Esophagus squamous epithelium (tissue), 5 donors: ENCODE measurements at regions not wholly inside any gene's neighbourhood (a gene's known extent, or its start where the extent isn't known, plus 50 kb on each side); places are given as distances from the start of the nearest gene placed in this dataset.

Source experiments
- DNase-seq: peaks from one replicate; lab custom pipeline; 2025; lab: John Stamatoyannopoulos, UW
- H3K27ac ChIP-seq, 4 donors: fragments of 200-600 bp; sonication (generic); one replicate each; pipeline ENCODE4 v1.5.1; 2016 to 2019; ENCODE audit warnings: mild to moderate bottlenecking in 1 of 4
- H3K27me3 ChIP-seq, 4 donors: fragments of 200-600 bp; sonication (generic); 1 replicate in 3 of 4; 2 replicates in 1 of 4; pipeline versions ENCODE4 v1.5.1 to v1.6.0; 2017 to 2021; ENCODE audit warnings: antibody characterized with exemption in 1 of 4
- H3K36me3 ChIP-seq, 3 donors: fragments of 200-600 bp; sonication (generic); one replicate each; pipeline ENCODE4 v1.5.1; 2016 to 2019
- H3K4me1 ChIP-seq, 3 donors: fragments of 200-600 bp; sonication (generic); one replicate each; pipeline ENCODE4 v1.5.1; 2017 to 2019
- H3K4me3 ChIP-seq, 4 donors: fragments of 200-600 bp; sonication (generic); 1 replicate in 3 of 4; 2 replicates in 1 of 4; pipeline ENCODE4 v1.5.1; 2016 to 2019; ENCODE audit warnings: mild to moderate bottlenecking in 2 of 4, moderate library complexity in 1 of 4
- H3K9me3 ChIP-seq, 3 donors: fragments of 200-600 bp; sonication (generic); one replicate each; pipeline ENCODE4 v1.5.1; 2016 to 2019
- CTCF ChIP-seq, 6 experiments: fragments of 450-650 bp in 4 of 6; fragments of 200-600 bp in 2 of 6; sonication (generic) in 2 of 6; IDR thresholded peaks; one replicate each; pipeline ENCODE4 v1.5.1; 2016 to 2019; ENCODE audit warnings: antibody characterized with exemption in 6 of 6, mild to moderate bottlenecking in 4 of 6, moderate library complexity in 4 of 6
- POLR2A ChIP-seq, 4 donors: fragments of 450-650 bp; IDR thresholded peaks; one replicate each; pipeline ENCODE4 v1.6.1; 2017; ENCODE audit warnings: antibody characterized with exemption in 4 of 4, mild to moderate bottlenecking in 4 of 4, moderate library complexity in 3 of 4
- WGBS, 2 donors: methylation state at CpG; one replicate each; pipeline ENCODE4 v1.1.5; 2018; 5-methylcytosine and 5-hydroxymethylcytosine counted together
- intact Hi-C: fragments of 100-400 bp; cut with DNase I; formaldehyde crosslinking; loops from one replicate; pipeline ENCODE4 v1.15.0; 2022
- donor health status: DM: yes; HTN: yes; CAD: no.

DNA sequence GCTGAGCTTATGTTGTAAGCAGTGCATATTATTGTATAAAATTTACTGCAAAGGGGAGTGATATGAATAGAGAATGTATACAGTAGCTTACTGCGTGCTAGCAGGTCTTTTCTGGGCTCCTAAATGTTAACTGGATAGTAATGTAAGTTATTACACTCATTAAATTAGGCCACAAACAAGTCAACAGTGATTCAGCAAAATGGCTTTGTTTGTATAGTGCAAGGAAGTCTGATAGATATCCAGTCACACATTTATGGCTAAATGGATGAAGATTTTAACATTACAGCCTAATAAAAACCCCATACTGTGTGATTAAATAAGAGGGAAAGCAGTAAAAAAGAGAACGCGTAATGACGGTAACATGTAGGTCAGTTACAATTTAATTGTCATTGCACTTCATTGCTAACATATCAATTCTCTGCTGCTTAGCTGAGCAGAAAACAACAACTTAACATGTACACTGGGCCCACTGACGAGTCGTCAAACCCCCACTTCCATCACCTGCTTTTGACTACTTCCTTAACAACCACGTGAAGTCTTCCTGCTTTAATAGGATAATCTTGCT, 665.0 kb upstream of the FANCL start:
- no peaks in the 10 kb centered on the region for H3K9me3 ChIP-seq
- WGBS, 2 donors, result 75 to 76% methylated on average over 7 of the region's 7 CpGs
- intact Hi-C loops, result no loop called here
- H3K27me3 ChIP-seq, result peaks cover 0 to 2% (median 0%) of the 10 kb centered on the region in 4 donors
- no peak for DNase-seq
- no peaks in the 10 kb centered on the region for H3K36me3 ChIP-seq
- no peak overlapping the region for H3K4me3 ChIP-seq
- no peak overlapping the region for H3K27ac ChIP-seq
- H3K4me1 ChIP-seq, result no peaks in the 10 kb centered on the region
- TF ChIP-seq CTCF (IDR thresholded peaks at IDR 0.05) (no peak), POLR2A (IDR thresholded peaks at IDR 0.05) (no peak)

DNA sequence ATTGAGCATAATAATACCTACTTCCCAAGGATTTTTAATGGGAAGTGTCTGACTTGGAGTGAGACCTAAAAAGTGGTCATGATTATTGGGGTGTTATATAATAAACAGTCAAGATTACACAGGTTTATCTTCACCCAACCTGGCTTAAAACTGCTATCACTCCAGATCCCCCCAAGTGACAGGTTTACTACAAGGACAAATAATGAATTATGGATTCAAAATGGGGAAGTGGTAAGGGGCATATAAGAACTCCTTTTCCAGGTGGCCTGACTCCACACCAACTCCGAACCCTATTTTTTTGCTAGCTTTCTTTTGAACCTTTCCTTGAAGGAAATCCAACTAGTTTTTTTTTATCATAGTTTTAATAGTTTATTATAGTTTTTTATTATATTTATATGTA, 663.0 kb upstream of the FANCL start:
- intact Hi-C loops, result no loop called here
- peaks cover 0 to 11% (median 0%) of the 10 kb centered on the region in 4 donors for H3K27me3 ChIP-seq

GRCh38 chr2:58903427-58903826, 662.3 kb upstream of the FANCL start:
- no peaks in the 10 kb centered on the region for H3K9me3 ChIP-seq
- TF ChIP-seq CTCF (IDR thresholded peaks at IDR 0.05) (no peak), POLR2A (IDR thresholded peaks at IDR 0.05) (no peak)
- no peak for DNase-seq

More for the DNA sequence above, 663.0 kb upstream of the FANCL start:
- Histone ChIP-seq H3K27ac (no peak overlapping the region), H3K36me3 (no peaks in the 10 kb centered on the region), H3K9me3 (no peaks in the 10 kb centered on the region), H3K4me3 (no peak overlapping the region), H3K4me1 (no peaks in the 10 kb centered on the region)
- 74 to 81% methylated on average over 1 of the region's 1 CpG for WGBS, 2 donors
- DNase-seq, result no peak
- TF ChIP-seq POLR2A (IDR thresholded peaks at IDR 0.05), result no peak
- TF ChIP-seq CTCF (IDR thresholded peaks at IDR 0.05), result no peak

DNA sequence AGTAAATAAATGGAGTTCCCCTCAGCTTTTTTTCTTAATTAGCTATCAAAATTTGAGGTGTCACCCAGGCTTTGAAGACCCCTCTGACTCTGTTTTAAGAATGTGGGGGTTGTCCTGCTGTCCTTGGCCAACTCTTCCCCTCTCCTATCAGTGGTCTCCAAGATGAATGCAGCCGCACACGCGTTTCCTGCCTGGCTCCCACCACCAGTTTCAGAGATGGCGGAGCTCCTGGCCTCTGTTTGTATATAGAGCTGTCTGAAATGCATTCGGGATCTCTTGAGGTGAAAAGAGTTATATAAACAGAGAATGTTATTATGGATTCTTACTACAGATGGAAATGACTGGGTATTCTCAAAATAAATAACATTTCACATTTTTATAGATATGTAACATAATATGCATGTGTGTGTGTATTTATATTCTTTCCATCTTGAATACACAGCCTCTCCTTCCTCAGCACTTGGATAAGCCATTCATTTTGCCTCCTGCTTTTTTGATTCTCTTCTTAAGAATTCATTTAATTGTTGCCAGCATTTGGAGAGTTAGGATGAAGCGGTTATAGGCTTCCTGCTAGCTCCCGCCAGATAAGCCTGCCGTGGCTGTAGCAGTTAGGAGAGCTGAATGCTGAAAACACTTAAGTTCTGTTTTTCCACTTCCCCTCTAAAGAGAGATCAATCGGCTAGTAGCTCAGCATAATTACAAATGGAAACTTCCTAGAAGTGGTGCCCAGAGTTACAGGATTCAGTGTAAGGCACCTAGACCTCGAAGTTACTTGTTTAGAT, 659.3 kb upstream of the FANCL start:
- DNase-seq, result no peak
- H3K27me3 ChIP-seq, result peaks cover 0 to 11% (median 0%) of the 10 kb centered on the region in 4 donors
- TF ChIP-seq CTCF (IDR thresholded peaks at IDR 0.05) (no peak), POLR2A (IDR thresholded peaks at IDR 0.05) (no peak)
- H3K9me3 ChIP-seq, result no peaks in the 10 kb centered on the region
- intact Hi-C loops, result no loop called here
- no peak overlapping the region for H3K27ac ChIP-seq
- WGBS, 2 donors, result 30 to 36% methylated on average over 10 of the region's 10 CpGs
- no peak overlapping the region for H3K4me3 ChIP-seq
- no peaks in the 10 kb centered on the region for H3K36me3 ChIP-seq
- peaks cover 0 to 8% (median 0%) of the 10 kb centered on the region in 3 donors for H3K4me1 ChIP-seq

More at GRCh38 chr2:58903427-58903826, 662.3 kb upstream of the FANCL start:
- Histone ChIP-seq H3K27me3 (peaks cover 0 to 11% (median 0%) of the 10 kb centered on the region in 4 donors), H3K36me3 (no peaks in the 10 kb centered on the region), H3K4me3 (no peak overlapping the region), H3K4me1 (no peaks in the 10 kb centered on the region), H3K27ac (no peak overlapping the region)
- intact Hi-C loops, result no loop called here
- 75 to 77% methylated on average over 2 of the region's 2 CpGs for WGBS, 2 donors

GRCh38 chr2:58899692-58900091, 658.6 kb upstream of the FANCL start:
- H3K36me3 ChIP-seq, result no peaks in the 10 kb centered on the region
- intact Hi-C loops, result no loop called here

More at GRCh38 chr2:58899692-58900091, 658.6 kb upstream of the FANCL start:
- 57% methylated on average over 6 of the region's 6 CpGs for WGBS, 2 donors
- no peak overlapping the region for H3K27ac ChIP-seq
- TF ChIP-seq POLR2A (IDR thresholded peaks at IDR 0.05), result no peak
- no peak for TF ChIP-seq CTCF (IDR thresholded peaks at IDR 0.05)
- H3K9me3 ChIP-seq, result no peaks in the 10 kb centered on the region
- peaks cover 0 to 8% (median 0%) of the 10 kb centered on the region in 3 donors for H3K4me1 ChIP-seq
- no peak for DNase-seq
- H3K4me3 ChIP-seq, result no peak overlapping the region
- peaks cover 0 to 11% (median 0%) of the 10 kb centered on the region in 4 donors for H3K27me3 ChIP-seq
